ENCODE measurements at regions not wholly inside any gene's neighbourhood (a gene's known extent, or its start where the extent isn't known, plus 50 kb on each side); places are given as distances from the start of the nearest gene placed in this dataset.

GRCh38 chr11:15624701-15625100, 510.0 kb downstream of the INSC start:
- WGBS (ENCODE audit: extremely low coverage, insufficient read length, low lambda C conversion rate) = no CpG with 5 or more reads among the region's 4 CpGs
- TF ChIP-seq CTCF (conservative IDR thresholded peaks at IDR 0.05) = no peak
- no peaks in the 10 kb centered on the region for H3K79me1 ChIP-seq (ENCODE audit: insufficient read depth, low read depth, low read length, poor library complexity, severe bottlenecking)
- no peak overlapping the region for H3K4me2 ChIP-seq (ENCODE audit: insufficient read depth, insufficient read length, low read length)
- H4K5ac ChIP-seq (ENCODE audit: insufficient read length, low read depth, low read length) = no peak overlapping the region
- H3K79me2 ChIP-seq (ENCODE audit: insufficient read depth, low read length) = no peaks in the 10 kb centered on the region
- no peak overlapping the region for H2BK5ac ChIP-seq (ENCODE audit: insufficient read length, low read length)
- H3K9me3 Mint-ChIP-seq = no peaks in the 10 kb centered on the region
- no peak overlapping the region for H3K27ac Mint-ChIP-seq
- no peak overlapping the region for H3K9ac ChIP-seq (ENCODE audit: extremely low read depth, insufficient read length, low read length)
- no peak overlapping the region for H4K8ac ChIP-seq (replicated peaks; ENCODE audit: insufficient read length, low read depth, low read length)
- H3K4me3 Mint-ChIP-seq = no peak overlapping the region
- H3K4me1 ChIP-seq (ENCODE audit: insufficient read depth, low read length) = no peaks in the 10 kb centered on the region
- no peaks in the 10 kb centered on the region for H4K20me1 ChIP-seq (ENCODE audit: control insufficient read depth, insufficient read depth, insufficient read length)
- H3K18ac ChIP-seq (ENCODE audit: insufficient read length, low read depth, low read length) = no peak overlapping the region
- H3K14ac ChIP-seq (ENCODE audit: insufficient read depth, low read length) = no peak overlapping the region
- H2BK120ac ChIP-seq (ENCODE audit: low read depth, low read length, poor library complexity, severe bottlenecking) = no peak overlapping the region
- H2AFZ ChIP-seq (ENCODE audit: low read length) = no peak overlapping the region
- no peak for DNase-seq
- no peak overlapping the region for H3K23ac ChIP-seq (ENCODE audit: insufficient read length, low read depth, low read length)
- no peak overlapping the region for H2AK5ac ChIP-seq (ENCODE audit: insufficient read length, low read length)
- no peaks in the 10 kb centered on the region for H3K36me3 Mint-ChIP-seq (ENCODE audit: insufficient read depth in 1 of 3, low read depth in 3 of 3)
- no peak overlapping the region for H3K4ac ChIP-seq (ENCODE audit: low read depth, low read length)
- no peak overlapping the region for H3T11ph ChIP-seq (ENCODE audit: low read length)
- H3K4me1 Mint-ChIP-seq = peaks cover 13 to 21% of the 10 kb centered on the region in 2 experiments
- peak overlapping the region; percentile 58 for H4K91ac ChIP-seq (ENCODE audit: insufficient read length, low read depth, low read length)
- H3K27me3 ChIP-seq (ENCODE audit: insufficient read depth, low read length) = no peaks in the 10 kb centered on the region
- no peak overlapping the region for H3K56ac ChIP-seq (ENCODE audit: insufficient read length, low read depth, low read length)
- no peak overlapping the region for H3K27ac ChIP-seq (ENCODE audit: insufficient read length, low read depth, low read length)
- H3K23me2 ChIP-seq (ENCODE audit: insufficient read length, low read depth, low read length, poor library complexity, severe bottlenecking) = no peaks in the 10 kb centered on the region
- H2BK15ac ChIP-seq (ENCODE audit: low read depth, low read length) = no peak overlapping the region
- H3K27me3 Mint-ChIP-seq (ENCODE audit: low read depth) = no peaks in the 10 kb centered on the region; the same call in none of the 2 replicates
- no peaks in the 10 kb centered on the region for H3K9me3 ChIP-seq (ENCODE audit: control insufficient read depth, low read depth, low read length)
- H2BK12ac ChIP-seq (ENCODE audit: insufficient read length, low read depth, low read length) = no peak overlapping the region
- H2BK20ac ChIP-seq (ENCODE audit: low read depth, low read length, poor library complexity, severe bottlenecking) = no peak overlapping the region

Data from H9 (cell line).